Gastroesophageal sphincter (tissue), 3 donors: ENCODE measurements at regions not wholly inside any gene's neighbourhood (a gene's known extent, or its start where the extent isn't known, plus 50 kb on each side); places are given as distances from the start of the nearest gene placed in this dataset.

Source experiments
- CTCF ChIP-seq, 4 experiments: fragments of 200-600 bp in 2 of 4; fragments of 450-650 bp in 2 of 4; sonication (generic) in 1 of 4; IDR thresholded peaks; one replicate each; pipeline ENCODE4 v1.5.1; 2017 to 2019; ENCODE audit warnings: antibody characterized with exemption in 4 of 4, mild to moderate bottlenecking in 2 of 4, moderate library complexity in 2 of 4
- EP300 ChIP-seq: sonication (generic); formaldehyde crosslinking; IDR thresholded peaks from one replicate; pipeline ENCODE4 v1.6.1; 2017; ENCODE audit warnings: antibody characterized with exemption, mild to moderate bottlenecking
- POLR2A ChIP-seq, 2 donors: fragments of 450-650 bp; IDR thresholded peaks; one replicate each; pipeline ENCODE4 v1.6.1; 2017; ENCODE audit warnings: antibody characterized with exemption in 2 of 2, mild to moderate bottlenecking in 2 of 2, moderate library complexity in 1 of 2

- TF ChIP-seq CTCF (IDR thresholded peaks at IDR 0.05) = no peak
- no peak for TF ChIP-seq EP300
- no peak for TF ChIP-seq POLR2A (IDR thresholded peaks at IDR 0.05)
Observed at GRCh38 chr11:8812438-8812837, 98.6 kb upstream of the AKIP1 start.
